HCT116 (cell line): ENCODE measurements at regions not wholly inside any gene's neighbourhood (a gene's known extent, or its start where the extent isn't known, plus 50 kb on each side); places are given as distances from the start of the nearest gene placed in this dataset.

Experiments
- ATAC-seq: fragments of 200-7000 bp; cut with Tn5 transposase; 2 replicates; pipeline ENCODE4 v1.9.1; 2020; ENCODE audit warnings: mild to moderate bottlenecking, moderate library complexity
- BruUV-seq: library from RNA; stranded (reverse); fragments of 400-500 nt; replicated peaks from 2 replicates; lab custom pipeline; 2021; lab: Mats Ljungman, UMichigan
- CTCF ChIA-PET: fragments of 300-600 bp; sonication (Branson Sonifier 250); formaldehyde crosslinking; loops from one replicate; lab custom pipeline; 2021; ENCODE audit warnings: antibody characterized with exemption; lab: Charles Lee
- POLR2A ChIA-PET: fragments of 300-600, 350-600 bp; sonication (Branson Sonifier 250); formaldehyde crosslinking; loops from one replicate; lab custom pipeline; 2021; ENCODE audit warnings: antibody characterized with exemption; lab: Charles Lee
- RAD21 ChIA-PET, 2 experiments: fragments of 300-600 bp; sonication (Branson Sonifier 250); formaldehyde crosslinking; loops; one replicate each; lab custom pipeline; 2023; ENCODE audit warnings: low total read pairs in 2 of 2; ENCODE audit not compliant: uncharacterized antibody in 2 of 2, unreplicated experiment in 2 of 2, low non-redundant PET in 1 of 2; lab: Charles Lee
- DNase-seq: peaks from one replicate; pipeline ENCODE4 v3.0.0-alpha.2; 2010; ENCODE audit warnings: low read depth, low spot score
- H2AFZ ChIP-seq: fragments of 200-600 bp; shearing (Covaris generic), sonication (generic); 2 replicates; pipeline ENCODE4 v1.6.1; 2017; ENCODE audit warnings: low read depth, mixed run types, mixed read lengths, antibody characterized with exemption, low read length; ENCODE audit not compliant: poor library complexity, severe bottlenecking
- H3K27ac ChIP-seq: 2 replicates; pipeline ENCODE4 v1.5.1; 2012; ENCODE audit warnings: low read depth, low read length
- H3K27me3 ChIP-seq: fragments of 200-600 bp; sonication (generic); 2 replicates; pipeline ENCODE4 v1.6.1; 2016; ENCODE audit warnings: mixed run types, low read length, mixed read lengths; ENCODE audit not compliant: insufficient read depth
- H3K36me3 ChIP-seq, 2 experiments: fragments of 200-500 bp in 1 of 2; fragments of 200-600 bp in 1 of 2; sonication (Bioruptor generic) in 1 of 2; sonication (generic) in 1 of 2; 2 replicates each; pipeline versions ENCODE4 v1.5.1 to v1.6.1; 2014 to 2016; ENCODE audit warnings: low read length in 2 of 2, inconsistent platforms in 1 of 2, mixed read lengths in 1 of 2, mixed run types in 1 of 2; ENCODE audit not compliant: insufficient read depth in 2 of 2, control insufficient read depth in 1 of 2
- H3K4me1 ChIP-seq, 2 experiments: fragments of 200-600 bp in 1 of 2; sonication (generic) in 1 of 2; 2 replicates each; pipeline versions ENCODE4 v1.5.1 to v1.6.1; 2012 to 2017; ENCODE audit warnings: low read length in 2 of 2, inconsistent platforms in 1 of 2, mild to moderate bottlenecking in 1 of 2, mixed read lengths in 1 of 2, mixed run types in 1 of 2, moderate library complexity in 1 of 2; ENCODE audit not compliant: insufficient read depth in 2 of 2, control insufficient read depth in 1 of 2
- H3K4me2 ChIP-seq: fragments of 200-600 bp; sonication (generic); 2 replicates; pipeline ENCODE4 v1.6.1; 2017; ENCODE audit warnings: mixed run types, low read length, mixed read lengths
- H3K4me3 ChIP-seq, 2 experiments: fragments of 200-600 bp in 1 of 2; sonication (generic) in 1 of 2; replicated peaks in 1 of 2; 2 replicates each; pipeline ENCODE4 v1.5.1; 2011 to 2016; ENCODE audit warnings: low read length in 2 of 2, control low read depth in 1 of 2, low read depth in 1 of 2, mild to moderate bottlenecking in 1 of 2, mixed read lengths in 1 of 2, mixed run types in 1 of 2
- H3K79me2 ChIP-seq: fragments of 200-600 bp; sonication (generic); 2 replicates; pipeline ENCODE4 v1.6.1; 2017; ENCODE audit warnings: mild to moderate bottlenecking, mixed run types, low read length, moderate library complexity, mixed read lengths; ENCODE audit not compliant: insufficient read depth
- H3K9ac ChIP-seq: fragments of 200-600 bp; sonication (generic); 2 replicates; pipeline ENCODE4 v1.6.1; 2016; ENCODE audit warnings: low read length, mixed read lengths
- H3K9me2 ChIP-seq: fragments of 200-600 bp; sonication (generic), shearing (Covaris generic); 2 replicates; pipeline ENCODE4 v1.6.1; 2017; ENCODE audit warnings: mixed run types, mild to moderate bottlenecking, moderate library complexity; ENCODE audit not compliant: insufficient read depth
- H3K9me3 ChIP-seq, 2 experiments: fragments of 200-500 bp in 1 of 2; fragments of 200-600 bp in 1 of 2; sonication (Bioruptor generic) in 1 of 2; sonication (generic) in 1 of 2; 2 replicates each; pipeline ENCODE4 v1.6.1; 2014 to 2017; ENCODE audit warnings: low read length in 2 of 2, mixed read lengths in 2 of 2, inconsistent platforms in 1 of 2, low read depth in 1 of 2, mild to moderate bottlenecking in 1 of 2, mixed run types in 1 of 2, moderate library complexity in 1 of 2; ENCODE audit not compliant: control insufficient read depth in 1 of 2, insufficient read depth in 1 of 2
- H4K20me1 ChIP-seq: fragments of 200-600 bp; sonication (generic), shearing (Covaris generic); 2 replicates; pipeline ENCODE4 v1.6.1; 2017; ENCODE audit warnings: mixed run types, mild to moderate bottlenecking, moderate library complexity; ENCODE audit not compliant: insufficient read depth
- CBX3 ChIP-seq: IDR thresholded peaks from 2 replicates; pipeline ENCODE4 v1.6.1; 2012; ENCODE audit warnings: low read depth
- CEBPB ChIP-seq: IDR thresholded peaks from 2 replicates; pipeline ENCODE4 v1.6.1; 2012; ENCODE audit warnings: low read depth
- CTCF ChIP-seq, 3 experiments: fragments of 200-600 bp in 1 of 3; sonication (generic) in 1 of 3; IDR thresholded peaks in 2 of 3; conservative IDR thresholded peaks in 1 of 3; 2 replicates each; pipeline ENCODE4 v1.5.1; 2012 to 2017; ENCODE audit warnings: low read depth in 2 of 3, low read length in 2 of 3, antibody characterized with exemption in 1 of 3, borderline replicate concordance in 1 of 3, control low read depth in 1 of 3, mild to moderate bottlenecking in 1 of 3, mixed read lengths in 1 of 3, mixed run types in 1 of 3, moderate library complexity in 1 of 3; ENCODE audit not compliant: insufficient read depth in 1 of 3
- EGR1 ChIP-seq: IDR thresholded peaks from 2 replicates; pipeline ENCODE4 v1.6.1; 2012; ENCODE audit warnings: low read depth
- ELF1 ChIP-seq: IDR thresholded peaks from 2 replicates; pipeline ENCODE4 v1.6.1; 2012; ENCODE audit warnings: low read depth, borderline replicate concordance
- EZH2 ChIP-seq: fragments of 200-600 bp; sonication (generic); IDR thresholded peaks from 2 replicates; pipeline ENCODE4 v1.6.1; 2017; ENCODE audit warnings: antibody characterized with exemption, mixed run types
- MAX ChIP-seq: IDR thresholded peaks from 2 replicates; pipeline ENCODE4 v1.6.1; 2012
- POLR2AphosphoS5 ChIP-seq: IDR thresholded peaks from 2 replicates; pipeline ENCODE4 v1.6.1; 2011; ENCODE audit warnings: mild to moderate bottlenecking, low read depth, low read length, moderate library complexity
- REST ChIP-seq: IDR thresholded peaks from 2 replicates; pipeline ENCODE4 v1.6.1; 2012; ENCODE audit warnings: low read depth
- SIN3A ChIP-seq: IDR thresholded peaks from 2 replicates; pipeline ENCODE4 v1.6.1; 2012; ENCODE audit warnings: low read depth
- SRF ChIP-seq: IDR thresholded peaks from 2 replicates; pipeline ENCODE4 v1.6.1; 2012; ENCODE audit warnings: low read depth
- TCF7L2 ChIP-seq: IDR thresholded peaks from 2 replicates; pipeline ENCODE4 v1.7.0; 2011; ENCODE audit warnings: borderline replicate concordance, inconsistent platforms; ENCODE audit not compliant: insufficient read depth, insufficient read length; ENCODE audit errors: extremely low read depth
- YY1 ChIP-seq: IDR thresholded peaks from 2 replicates; pipeline ENCODE4 v1.6.1; 2011; ENCODE audit warnings: low read length, low read depth, moderate library complexity, mild to moderate bottlenecking; ENCODE audit not compliant: insufficient replicate concordance; ENCODE audit errors: extremely low read depth
- ZFX ChIP-seq: fragments of 450-650 bp; IDR thresholded peaks from 2 replicates; pipeline ENCODE4 v1.6.1; 2017
- ZNF274 ChIP-seq: fragments of 200-500 bp; sonication (Bioruptor generic); IDR thresholded peaks from 2 replicates; pipeline ENCODE4 v1.6.1; 2014; ENCODE audit warnings: mild to moderate bottlenecking, low read depth, low read length, inconsistent platforms
- intact Hi-C: fragments of 100-400 bp; cut with micrococcal nuclease; formaldehyde crosslinking; loops from 2 replicates; pipeline ENCODE4 v1.10.0; 2022

- no peaks in the 10 kb centered on the region for H4K20me1 ChIP-seq
- H3K4me1 ChIP-seq, result no peaks in the 10 kb centered on the region
- intact Hi-C loops, result no loop called here
- H3K27ac ChIP-seq, result no peak overlapping the region
- peaks cover 0 to 15% of the 10 kb centered on the region in 2 experiments; a peak in 3 of 4 replicates for H3K9me3 ChIP-seq
- DNase-seq (no peak), ATAC-seq (no peak)
- H3K4me3 ChIP-seq, result no peak overlapping the region
- no peak overlapping the region for H3K4me2 ChIP-seq
- no peaks in the 10 kb centered on the region for H3K27me3 ChIP-seq
- no peaks in the 10 kb centered on the region for H3K9me2 ChIP-seq
- no peak overlapping the region for H2AFZ ChIP-seq
- no peak overlapping the region for H3K9ac ChIP-seq
- ChIA-PET POLR2A (no interaction called here), CTCF (no interaction called here), RAD21 (no interaction called here)
- no peaks in the 10 kb centered on the region for H3K79me2 ChIP-seq
- H3K36me3 ChIP-seq, result no peaks in the 10 kb centered on the region
- TF ChIP-seq ZFX (no peak), ELF1 (no peak), YY1 (no peak), CBX3 (no peak), SRF (no peak), SIN3A (no peak), REST (no peak), CEBPB (no peak), CTCF (IDR thresholded peaks at IDR 0.05 in 2 of 3, conservative IDR thresholded peaks at IDR 0.05 in 1 of 3; ENCODE audit: borderline replicate concordance in 1 of 3, insufficient read depth in 1 of 3, low read depth in 2 of 3, low read length in 2 of 3) (no peak), EZH2 (no peak), ZNF274 (no peak), MAX (no peak), POLR2AphosphoS5 (no peak), TCF7L2 (no peak), EGR1 (no peak)
- TF ChIP-seq, all 23 proteins: peak for 0
- no TSS peak for BruUV-seq
Measured at GRCh38 chr18:64234321-64234720, 85.4 kb upstream of the LINC00305 start.
